PC-3 (cell line): ENCODE measurements at regions not wholly inside any gene's neighbourhood (a gene's known extent, or its start where the extent isn't known, plus 50 kb on each side); places are given as distances from the start of the nearest gene placed in this dataset.

Source experiments
- CTCF ChIP-seq: fragments of 300-600 bp; sonication (generic); conservative IDR thresholded peaks from 2 replicates; pipeline ENCODE4 v1.5.1; 2017; ENCODE audit warnings: antibody characterized with exemption, low read depth, mild to moderate bottlenecking, low read length
- EZH2 ChIP-seq: fragments of 300-600 bp; sonication (generic); IDR thresholded peaks from one replicate; pipeline ENCODE4 v1.6.1; 2017; ENCODE audit warnings: antibody characterized with exemption, mild to moderate bottlenecking, low read length; ENCODE audit not compliant: unreplicated experiment

DNA sequence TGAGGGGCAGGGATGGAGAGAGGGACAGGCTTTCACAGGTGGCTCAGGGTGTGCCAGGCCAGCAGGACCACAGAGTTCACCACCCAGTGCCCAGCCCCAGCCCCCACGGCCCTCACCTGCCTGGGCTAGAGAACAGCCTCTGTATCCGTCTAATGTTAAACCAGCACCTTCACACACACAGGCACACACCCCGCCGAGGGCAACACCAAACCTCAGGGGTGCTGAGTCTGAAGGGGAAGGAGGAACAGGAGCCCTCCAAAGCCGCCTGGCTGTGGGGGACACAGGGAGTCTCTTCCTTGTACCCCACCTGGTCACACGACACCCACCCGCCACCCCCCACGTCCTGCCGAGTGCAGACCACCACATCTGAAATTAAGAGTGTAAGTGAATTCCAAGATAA is 205.8 kb upstream of the SALL3 start:
- no peak for TF ChIP-seq CTCF
- TF ChIP-seq EZH2 = no peak
